Coronary artery (tissue), 2 donors: ENCODE measurements at regions not wholly inside any gene's neighbourhood (a gene's known extent, or its start where the extent isn't known, plus 50 kb on each side); places are given as distances from the start of the nearest gene placed in this dataset.

Experiments used
- DNase-seq: peaks from one replicate; pipeline ENCODE4 v3.0.0-alpha.2; 2017; ENCODE audit warnings: low spot score
- H3K27ac ChIP-seq, 2 donors: fragments of 200-600 bp; sonication (generic); one replicate each; pipeline ENCODE4 v1.5.1; 2016 to 2019
- H3K4me3 ChIP-seq: fragments of 200-600 bp; sonication (generic); 2 replicates; pipeline ENCODE4 v1.5.1; 2016; ENCODE audit warnings: mild to moderate bottlenecking, moderate library complexity
- TF ChIP-seq, protein P1 (sequence below): fragments of 200-600 bp; sonication (generic); IDR thresholded peaks from one replicate; pipeline ENCODE4 v1.5.1; 2019; ENCODE audit warnings: antibody characterized with exemption

GRCh38 chr18:4587204-4587603 lies 132.1 kb upstream of the DLGAP1 start:
- no peak for DNase-seq
- TF ChIP-seq, protein P1, sequence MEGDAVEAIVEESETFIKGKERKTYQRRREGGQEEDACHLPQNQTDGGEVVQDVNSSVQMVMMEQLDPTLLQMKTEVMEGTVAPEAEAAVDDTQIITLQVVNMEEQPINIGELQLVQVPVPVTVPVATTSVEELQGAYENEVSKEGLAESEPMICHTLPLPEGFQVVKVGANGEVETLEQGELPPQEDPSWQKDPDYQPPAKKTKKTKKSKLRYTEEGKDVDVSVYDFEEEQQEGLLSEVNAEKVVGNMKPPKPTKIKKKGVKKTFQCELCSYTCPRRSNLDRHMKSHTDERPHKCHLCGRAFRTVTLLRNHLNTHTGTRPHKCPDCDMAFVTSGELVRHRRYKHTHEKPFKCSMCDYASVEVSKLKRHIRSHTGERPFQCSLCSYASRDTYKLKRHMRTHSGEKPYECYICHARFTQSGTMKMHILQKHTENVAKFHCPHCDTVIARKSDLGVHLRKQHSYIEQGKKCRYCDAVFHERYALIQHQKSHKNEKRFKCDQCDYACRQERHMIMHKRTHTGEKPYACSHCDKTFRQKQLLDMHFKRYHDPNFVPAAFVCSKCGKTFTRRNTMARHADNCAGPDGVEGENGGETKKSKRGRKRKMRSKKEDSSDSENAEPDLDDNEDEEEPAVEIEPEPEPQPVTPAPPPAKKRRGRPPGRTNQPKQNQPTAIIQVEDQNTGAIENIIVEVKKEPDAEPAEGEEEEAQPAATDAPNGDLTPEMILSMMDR, result no peak
- H3K4me3 ChIP-seq, result no peak overlapping the region
- H3K27ac ChIP-seq, result no peak overlapping the region

GRCh38 chr18:4586731-4587130 lies 131.6 kb upstream of the DLGAP1 start:
- TF ChIP-seq, protein P1, result no peak
- Histone ChIP-seq H3K27ac (no peak overlapping the region), H3K4me3 (no peak overlapping the region)
- DNase-seq, result no peak

- H3K4me3 ChIP-seq, result no peak overlapping the region
- TF ChIP-seq, protein P1, result no peak
- DNase-seq, result no peak
- no peak overlapping the region for H3K27ac ChIP-seq
These were observed 127.6 kb upstream of the DLGAP1 start for GRCh38 chr18:4582431-4583335.

DNA sequence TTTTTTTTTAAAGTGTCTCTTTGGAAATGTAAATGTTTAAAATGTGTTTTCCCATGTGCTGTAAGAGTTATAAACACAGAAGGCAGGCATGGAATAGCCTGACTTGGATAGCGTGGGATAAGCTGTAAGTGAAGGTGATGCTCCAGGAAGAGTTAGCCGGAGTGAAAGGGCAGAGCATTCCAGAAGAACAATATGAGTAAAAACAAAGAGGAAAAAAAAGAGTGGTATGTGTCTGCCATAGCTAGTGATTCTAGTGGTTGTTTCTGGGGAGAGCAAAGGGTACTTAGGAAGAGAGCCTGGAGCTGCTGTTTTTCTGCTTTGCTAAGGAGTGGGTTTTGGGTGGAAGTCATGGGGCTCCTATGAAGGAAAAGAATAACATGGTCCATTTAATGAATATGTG lies 126.9 kb upstream of the DLGAP1 start:
- no peak overlapping the region for H3K4me3 ChIP-seq
- no peak for DNase-seq
- H3K27ac ChIP-seq, result no peak overlapping the region
- TF ChIP-seq, protein P1, result no peak

GRCh38 chr18:4578449-4578848 lies 123.3 kb upstream of the DLGAP1 start:
- H3K27ac ChIP-seq, result no peak overlapping the region
- no peak for DNase-seq
- H3K4me3 ChIP-seq, result no peak overlapping the region
- TF ChIP-seq, protein P1, result no peak

GRCh38 chr18:4573735-4574134 lies 118.6 kb upstream of the DLGAP1 start:
- no peak overlapping the region for H3K4me3 ChIP-seq
- no peak for DNase-seq
- H3K27ac ChIP-seq, result no peak overlapping the region
- TF ChIP-seq, protein P1, result no peak

GRCh38 chr18:4557502-4557901 lies 102.4 kb upstream of the DLGAP1 start:
- no peak overlapping the region for H3K27ac ChIP-seq
- TF ChIP-seq, protein P1, result no peak
- H3K4me3 ChIP-seq, result no peak overlapping the region
- no peak for DNase-seq
